PFSK-1 (cell line): ENCODE measurements at regions not wholly inside any gene's neighbourhood (a gene's known extent, or its start where the extent isn't known, plus 50 kb on each side); places are given as distances from the start of the nearest gene placed in this dataset.

Experiments used
- FOXP2 ChIP-seq: optimal IDR thresholded peaks from 2 replicates; pipeline ENCODE3; 2011; ENCODE audit warnings: borderline replicate concordance, control low read depth, inconsistent platforms; ENCODE audit not compliant: insufficient read depth; ENCODE audit errors: extremely low read length, extremely low read depth
- POLR2AphosphoS5 ChIP-seq: IDR thresholded peaks from 2 replicates; pipeline ENCODE4 v1.6.1; 2012; ENCODE audit warnings: low read depth, mild to moderate bottlenecking, control low read depth, low read length, moderate library complexity
- SIN3A ChIP-seq: IDR thresholded peaks from 2 replicates; pipeline ENCODE4 v1.6.1; 2012; ENCODE audit warnings: mild to moderate bottlenecking, low read length, moderate library complexity, borderline replicate concordance; ENCODE audit not compliant: insufficient read depth
- TAF1 ChIP-seq: IDR thresholded peaks from 2 replicates; pipeline ENCODE4 v1.6.1; 2012; ENCODE audit warnings: low read length, control low read depth, borderline replicate concordance; ENCODE audit not compliant: insufficient read depth
- TF ChIP-seq, protein P1 (sequence below), 2 experiments: IDR thresholded peaks; 2 replicates each; pipeline versions ENCODE4 v1.6.1 to v1.8.0; 2011 to 2012; ENCODE audit warnings: low read depth in 2 of 2, low read length in 2 of 2, control low read depth in 1 of 2, inconsistent platforms in 1 of 2, mild to moderate bottlenecking in 1 of 2, moderate library complexity in 1 of 2; ENCODE audit not compliant: insufficient read depth in 1 of 2

DNA sequence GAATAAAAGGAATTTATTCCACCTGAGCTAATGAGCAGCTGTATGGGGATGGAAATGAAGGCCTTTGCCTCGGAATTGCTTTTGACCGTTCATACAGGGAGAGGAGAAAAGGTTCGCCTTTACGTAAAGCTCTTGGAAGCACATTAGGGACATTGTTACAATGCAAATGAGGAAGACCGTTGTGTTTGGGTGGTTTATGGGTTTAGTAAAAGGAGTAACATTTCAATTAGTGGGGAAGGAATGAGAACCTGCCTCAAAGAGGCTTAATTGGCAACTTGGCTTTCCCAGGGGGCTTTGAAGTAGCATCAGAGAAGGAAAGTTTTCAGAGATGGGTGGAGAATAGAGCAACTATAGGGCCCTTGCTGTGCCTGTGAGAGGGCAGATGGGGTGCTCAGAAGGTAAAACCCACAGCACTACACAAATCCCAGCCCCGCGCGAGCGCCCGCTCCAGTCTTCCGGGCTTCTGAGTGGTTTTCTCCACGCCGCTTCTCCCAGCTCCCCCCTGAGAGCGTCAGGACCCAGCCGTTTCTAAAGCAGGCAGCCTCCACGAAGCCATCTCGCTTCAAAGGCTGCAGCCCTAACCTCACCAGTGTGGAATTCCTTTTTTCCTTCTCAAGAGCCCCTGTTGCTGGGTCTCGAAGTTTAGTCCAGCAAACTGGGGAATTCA is 192.0 kb upstream of the HES1 start:
- no peak for TF ChIP-seq FOXP2

DNA sequence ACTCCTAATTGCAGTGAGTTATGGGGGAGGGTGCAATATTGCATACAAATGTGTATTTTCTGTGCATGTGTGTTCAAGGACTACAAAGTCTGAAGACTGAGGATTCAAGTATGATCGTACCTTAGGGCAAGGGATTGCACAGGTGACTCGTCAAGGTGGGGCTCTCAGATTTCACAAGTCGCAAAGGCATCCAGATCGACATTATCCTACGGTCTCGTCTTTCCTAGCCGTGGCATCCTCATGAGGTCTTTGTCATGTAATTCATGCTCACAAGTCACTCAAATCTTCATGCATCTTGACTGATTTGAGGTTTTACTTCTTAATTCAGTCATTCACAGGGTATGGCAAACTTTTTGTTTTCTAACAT is 191.4 kb upstream of the HES1 start:
- TF ChIP-seq TAF1 (no peak), POLR2AphosphoS5 (no peak), SIN3A (no peak), FOXP2 (no peak)
- TF ChIP-seq, protein P1, sequence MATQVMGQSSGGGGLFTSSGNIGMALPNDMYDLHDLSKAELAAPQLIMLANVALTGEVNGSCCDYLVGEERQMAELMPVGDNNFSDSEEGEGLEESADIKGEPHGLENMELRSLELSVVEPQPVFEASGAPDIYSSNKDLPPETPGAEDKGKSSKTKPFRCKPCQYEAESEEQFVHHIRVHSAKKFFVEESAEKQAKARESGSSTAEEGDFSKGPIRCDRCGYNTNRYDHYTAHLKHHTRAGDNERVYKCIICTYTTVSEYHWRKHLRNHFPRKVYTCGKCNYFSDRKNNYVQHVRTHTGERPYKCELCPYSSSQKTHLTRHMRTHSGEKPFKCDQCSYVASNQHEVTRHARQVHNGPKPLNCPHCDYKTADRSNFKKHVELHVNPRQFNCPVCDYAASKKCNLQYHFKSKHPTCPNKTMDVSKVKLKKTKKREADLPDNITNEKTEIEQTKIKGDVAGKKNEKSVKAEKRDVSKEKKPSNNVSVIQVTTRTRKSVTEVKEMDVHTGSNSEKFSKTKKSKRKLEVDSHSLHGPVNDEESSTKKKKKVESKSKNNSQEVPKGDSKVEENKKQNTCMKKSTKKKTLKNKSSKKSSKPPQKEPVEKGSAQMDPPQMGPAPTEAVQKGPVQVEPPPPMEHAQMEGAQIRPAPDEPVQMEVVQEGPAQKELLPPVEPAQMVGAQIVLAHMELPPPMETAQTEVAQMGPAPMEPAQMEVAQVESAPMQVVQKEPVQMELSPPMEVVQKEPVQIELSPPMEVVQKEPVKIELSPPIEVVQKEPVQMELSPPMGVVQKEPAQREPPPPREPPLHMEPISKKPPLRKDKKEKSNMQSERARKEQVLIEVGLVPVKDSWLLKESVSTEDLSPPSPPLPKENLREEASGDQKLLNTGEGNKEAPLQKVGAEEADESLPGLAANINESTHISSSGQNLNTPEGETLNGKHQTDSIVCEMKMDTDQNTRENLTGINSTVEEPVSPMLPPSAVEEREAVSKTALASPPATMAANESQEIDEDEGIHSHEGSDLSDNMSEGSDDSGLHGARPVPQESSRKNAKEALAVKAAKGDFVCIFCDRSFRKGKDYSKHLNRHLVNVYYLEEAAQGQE (IDR thresholded peaks at IDR 0.05; ENCODE audit: insufficient read depth in 1 of 2, low read depth in 2 of 2, low read length in 2 of 2): no peak

DNA sequence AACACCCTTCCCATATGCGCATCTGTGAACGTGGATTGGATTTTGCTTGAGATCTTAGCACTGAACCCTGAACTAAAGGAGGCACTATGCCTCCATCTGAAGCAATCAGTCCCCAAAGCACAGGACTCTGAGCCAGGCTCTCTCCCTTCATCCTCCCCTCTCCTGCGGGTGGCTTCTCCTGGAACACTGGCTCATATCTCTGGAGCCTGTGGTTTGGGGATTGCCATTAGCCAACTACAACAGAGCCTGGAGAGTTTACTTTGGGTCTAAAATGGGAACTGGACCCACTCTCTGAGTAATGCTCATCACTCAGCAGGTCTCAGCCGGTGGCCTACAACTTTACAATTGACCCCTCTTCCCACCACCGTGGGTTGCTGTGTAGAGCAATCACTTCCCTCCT is 190.8 kb upstream of the HES1 start:
- TF ChIP-seq POLR2AphosphoS5 (no peak), FOXP2 (no peak), SIN3A (no peak), TAF1 (no peak)
- TF ChIP-seq, protein P1 (IDR thresholded peaks at IDR 0.05; ENCODE audit: insufficient read depth in 1 of 2, low read depth in 2 of 2, low read length in 2 of 2): no peak

DNA sequence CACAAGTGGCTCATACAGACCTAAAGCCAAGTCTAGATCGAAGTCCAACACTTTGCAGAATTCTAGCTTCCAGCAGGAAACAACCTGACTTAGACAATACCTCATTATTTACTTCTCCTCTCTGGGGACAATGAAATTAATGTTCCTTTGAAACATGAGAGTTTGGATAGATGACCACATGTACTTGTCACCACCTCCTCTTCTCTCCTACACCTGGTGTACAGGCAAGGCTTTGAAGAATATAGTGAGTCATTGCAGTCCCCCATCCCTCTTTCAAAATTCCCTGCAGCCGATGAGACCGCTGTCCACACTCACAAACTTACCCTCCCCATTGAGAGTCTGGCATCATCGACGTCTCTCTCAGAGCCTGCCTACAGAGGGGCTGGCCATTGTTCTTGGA is 189.0 kb upstream of the HES1 start:
- TF ChIP-seq FOXP2 (no peak), SIN3A (no peak), POLR2AphosphoS5 (no peak)
- TF ChIP-seq, protein P1 (IDR thresholded peaks at IDR 0.05; ENCODE audit: insufficient read depth in 1 of 2, low read depth in 2 of 2, low read length in 2 of 2): no peak

DNA sequence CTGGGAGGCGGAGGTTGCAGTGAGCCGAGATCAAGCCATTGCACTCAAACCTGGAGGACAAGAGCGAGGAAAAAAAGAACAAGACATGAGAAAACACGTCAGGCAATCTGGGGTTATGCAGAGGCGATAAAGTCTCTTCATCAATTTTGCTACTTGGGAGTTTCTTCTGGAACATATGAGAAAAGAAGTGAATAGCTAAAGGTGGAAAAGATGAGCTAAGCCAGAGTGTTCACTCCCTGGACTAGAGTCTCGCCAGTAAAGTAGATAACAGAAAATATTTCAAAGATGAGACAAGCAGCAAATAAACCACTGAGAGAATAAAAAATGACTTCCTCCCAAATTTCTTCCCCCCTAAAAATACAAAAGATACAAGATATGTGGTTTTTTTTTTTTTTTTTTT is 188.4 kb upstream of the HES1 start:
- TF ChIP-seq SIN3A (no peak), TAF1 (no peak), POLR2AphosphoS5 (no peak), FOXP2 (no peak)
- TF ChIP-seq, protein P1 (IDR thresholded peaks at IDR 0.05; ENCODE audit: insufficient read depth in 1 of 2, low read depth in 2 of 2, low read length in 2 of 2): no peak
